ENCODE measurements at regions not wholly inside any gene's neighbourhood (a gene's known extent, or its start where the extent isn't known, plus 50 kb on each side); places are given as distances from the start of the nearest gene placed in this dataset.
A peak's percentile ranks its signal among the peaks of the same experiment; 100 is the strongest.

GRCh38 chr1:228900099-228900885 is 165.0 kb downstream of the RHOU start:
- H3K4me3 Mint-ChIP-seq = no peak overlapping the region
- DNase-seq (ENCODE audit: low read depth, low spot score) = no peak
- H3K4me1 Mint-ChIP-seq = peaks cover 33% of the 10 kb centered on the region
- H3K36me3 Mint-ChIP-seq (ENCODE audit: low read depth) = no peaks in the 10 kb centered on the region
- H3K27ac Mint-ChIP-seq (ENCODE audit: unreplicated experiment) = peak overlapping the region; percentile 13
- H3K9me3 Mint-ChIP-seq = no peaks in the 10 kb centered on the region
- no peak for TF ChIP-seq CTCF (conservative IDR thresholded peaks at IDR 0.05)
- peaks cover 4% of the 10 kb centered on the region for H3K27me3 Mint-ChIP-seq (ENCODE audit: low read depth)

GRCh38 chr1:228900886-228901392 is 165.7 kb downstream of the RHOU start:
- no peak overlapping the region for H3K4me3 Mint-ChIP-seq
- no peak for DNase-seq (ENCODE audit: low read depth, low spot score)
- peaks cover 4% of the 10 kb centered on the region for H3K27me3 Mint-ChIP-seq (ENCODE audit: low read depth)
- no peaks in the 10 kb centered on the region for H3K9me3 Mint-ChIP-seq
- H3K27ac Mint-ChIP-seq (ENCODE audit: unreplicated experiment) = no peak overlapping the region
- no peak for TF ChIP-seq CTCF (conservative IDR thresholded peaks at IDR 0.05)
- H3K4me1 Mint-ChIP-seq = peaks cover 32% of the 10 kb centered on the region
- no peaks in the 10 kb centered on the region for H3K36me3 Mint-ChIP-seq (ENCODE audit: low read depth)

- DNase-seq (ENCODE audit: low read depth, low spot score) = no peak
- H3K4me3 Mint-ChIP-seq = no peak overlapping the region
These were observed 166.8 kb downstream of the RHOU start for GRCh38 chr1:228901936-228902681.

GRCh38 chr1:228902781-228903433 is 167.6 kb downstream of the RHOU start:
- Mint-ChIP-seq H3K4me1 (peaks cover 29% of the 10 kb centered on the region), H3K4me3 (no peak overlapping the region), H3K27ac (ENCODE audit: unreplicated experiment) (no peak overlapping the region), H3K27me3 (ENCODE audit: low read depth) (peaks cover 4% of the 10 kb centered on the region), H3K9me3 (no peaks in the 10 kb centered on the region), H3K36me3 (ENCODE audit: low read depth) (no peaks in the 10 kb centered on the region)
- no peak for TF ChIP-seq CTCF (conservative IDR thresholded peaks at IDR 0.05)
- DNase-seq (ENCODE audit: low read depth, low spot score) = no peak

More at GRCh38 chr1:228901936-228902681, 166.8 kb downstream of the RHOU start:
- no peak for TF ChIP-seq CTCF (conservative IDR thresholded peaks at IDR 0.05)
- Mint-ChIP-seq H3K27me3 (ENCODE audit: low read depth) (peaks cover 4% of the 10 kb centered on the region), H3K4me1 (peaks cover 29% of the 10 kb centered on the region), H3K36me3 (ENCODE audit: low read depth) (no peaks in the 10 kb centered on the region), H3K9me3 (no peaks in the 10 kb centered on the region), H3K27ac (ENCODE audit: unreplicated experiment) (no peak overlapping the region)

- Mint-ChIP-seq H3K4me3 (no peak overlapping the region), H3K4me1 (peaks cover 29% of the 10 kb centered on the region)
- no peak for DNase-seq (ENCODE audit: low read depth, low spot score)
These were observed 168.3 kb downstream of the RHOU start for GRCh38 chr1:228903434-228904071.

More at GRCh38 chr1:228903434-228904071, 168.3 kb downstream of the RHOU start:
- peaks cover 4% of the 10 kb centered on the region for H3K27me3 Mint-ChIP-seq (ENCODE audit: low read depth)
- no peaks in the 10 kb centered on the region for H3K9me3 Mint-ChIP-seq
- no peaks in the 10 kb centered on the region for H3K36me3 Mint-ChIP-seq (ENCODE audit: low read depth)
- no peak for TF ChIP-seq CTCF (conservative IDR thresholded peaks at IDR 0.05)
- H3K27ac Mint-ChIP-seq (ENCODE audit: unreplicated experiment) = no peak overlapping the region

All from neural crest cell (in vitro differentiated cells).